ENCODE measurements at regions not wholly inside any gene's neighbourhood (a gene's known extent, or its start where the extent isn't known, plus 50 kb on each side); places are given as distances from the start of the nearest gene placed in this dataset.

GRCh38 chr2:236510034-236510433 lies 59.6 kb upstream of the ACKR3 start:
- no peak for ATAC-seq
- no peak for FAIRE-seq
- WGBS (ENCODE audit: missing lambda C conversion rate) = 21% methylated on average over 2 of the region's 2 CpGs
- Histone ChIP-seq H3K9me3 (peaks cover 4% of the 10 kb centered on the region; the same call in 1 of the 3 replicates), H3K4me2 (no peak overlapping the region), H3K27ac (no peak overlapping the region), H3K4me1 (no peaks in the 10 kb centered on the region), H3K4me3 (no peak overlapping the region)
- POLR2A ChIA-PET = no interaction called here
- TF ChIP-seq ELK1 (IDR thresholded peaks at IDR 0.05; ENCODE audit: low read depth, low read length) (no peak), TFCP2L1 (CRISPR knock-in tag; IDR thresholded peaks at IDR 0.05) (no peak), ZNF302 (CRISPR knock-in tag; IDR thresholded peaks at IDR 0.05) (no peak), CTCF (IDR thresholded peaks at IDR 0.05) (no peak), BHLHE40 (IDR thresholded peaks at IDR 0.05; ENCODE audit: low read depth, low read length) (no peak), FOSL2 (IDR thresholded peaks at IDR 0.05) (no peak), FOSL2 (CRISPR knock-in tag; IDR thresholded peaks at IDR 0.05) (no peak), TP53 (CRISPR knock-in tag; IDR thresholded peaks at IDR 0.05) (no peak), ZFP36 (IDR thresholded peaks at IDR 0.05; ENCODE audit: borderline replicate concordance, partially characterized antibody) (no peak), HMGXB4 (CRISPR knock-in tag; IDR thresholded peaks at IDR 0.05; ENCODE audit: borderline replicate concordance) (no peak), EP300 (IDR thresholded peaks at IDR 0.05) (no peak), CBX8 (IDR thresholded peaks at IDR 0.05) (no peak), CHD4 (IDR thresholded peaks at IDR 0.05; ENCODE audit: borderline replicate concordance) (no peak), SREBF2 (IDR thresholded peaks at IDR 0.05) (no peak), ESRRA (IDR thresholded peaks at IDR 0.05; ENCODE audit: borderline replicate concordance, low read length) (no peak), MAX (IDR thresholded peaks at IDR 0.05) (no peak), HOXB13 (CRISPR knock-in tag; IDR thresholded peaks at IDR 0.05; ENCODE audit: low read depth) (no peak), NPAS2 (CRISPR knock-in tag; IDR thresholded peaks at IDR 0.05; ENCODE audit: borderline replicate concordance) (no peak), HEYL (CRISPR knock-in tag; IDR thresholded peaks at IDR 0.05) (no peak)
- DNase-seq (ENCODE audit: low read depth in 1 of 2, low spot score in 1 of 2) = no peak
- CTCF ChIA-PET = interaction anchor here (0.7 to 2.3 kb wide), 4 partner anchors 9 to 524 kb away, joined by 3 to 8 read pairs (median 4); no protein-coding TSS in a partner anchor

GRCh38 chr2:236511266-236511665 lies 58.4 kb upstream of the ACKR3 start:
- Histone ChIP-seq H3K4me1 (no peaks in the 10 kb centered on the region), H3K4me3 (no peak overlapping the region), H3K9me3 (no peaks in the 10 kb centered on the region), H3K4me2 (no peak overlapping the region), H3K27ac (no peak overlapping the region)
- ChIA-PET CTCF (interaction anchor here (0.6 to 1.3 kb wide), 3 partner anchors 10 to 522 kb away, joined by 3 to 4 read pairs (median 3); no protein-coding TSS in a partner anchor), POLR2A (no interaction called here)
- WGBS (ENCODE audit: missing lambda C conversion rate) = 42% methylated on average over 5 of the region's 5 CpGs
- ATAC-seq (no peak), FAIRE-seq (no peak), DNase-seq (ENCODE audit: low read depth in 1 of 2, low spot score in 1 of 2) (no peak)
- TF ChIP-seq KDM1A (IDR thresholded peaks at IDR 0.05; ENCODE audit: low read depth) (no peak), BHLHE40 (IDR thresholded peaks at IDR 0.05; ENCODE audit: low read depth, low read length) (no peak), NPAS2 (CRISPR knock-in tag; IDR thresholded peaks at IDR 0.05; ENCODE audit: borderline replicate concordance) (no peak), NFE2L2 (conservative IDR thresholded peaks at IDR 0.05; ENCODE audit: low read length) (no peak), HMGXB4 (CRISPR knock-in tag; IDR thresholded peaks at IDR 0.05; ENCODE audit: borderline replicate concordance) (no peak), EHMT2 (IDR thresholded peaks at IDR 0.05; ENCODE audit: low read depth) (no peak), ESRRA (IDR thresholded peaks at IDR 0.05; ENCODE audit: borderline replicate concordance, low read length) (no peak), ZNF302 (CRISPR knock-in tag; IDR thresholded peaks at IDR 0.05) (no peak), ELK1 (IDR thresholded peaks at IDR 0.05; ENCODE audit: low read depth, low read length) (no peak)
